ENCODE measurements at regions not wholly inside any gene's neighbourhood (a gene's known extent, or its start where the extent isn't known, plus 50 kb on each side); places are given as distances from the start of the nearest gene placed in this dataset.

DNA sequence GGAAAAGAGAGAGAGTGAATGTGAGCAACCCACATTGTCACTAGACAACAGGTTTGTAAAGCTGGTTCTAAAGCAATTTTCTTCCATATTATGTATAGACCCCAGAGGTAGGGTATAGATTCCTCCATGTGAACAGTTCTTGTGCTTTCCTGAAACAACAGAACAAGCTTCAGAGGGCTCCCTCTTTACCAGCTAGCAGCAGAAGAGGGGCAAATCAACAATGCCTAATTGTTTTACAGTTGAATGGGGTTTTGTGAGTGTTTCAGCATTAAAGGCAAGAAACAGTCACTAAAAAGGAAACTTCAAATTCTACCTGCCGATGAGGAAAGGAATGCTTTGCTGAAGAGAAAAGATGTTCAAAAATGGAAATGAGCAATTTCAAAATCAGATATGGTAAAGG lies 341.2 kb upstream of the KITLG start:
- H3K27me3 ChIP-seq (ENCODE audit: low read length): no peaks in the 10 kb centered on the region
- H3K27ac ChIP-seq (ENCODE audit: low read length): no peak overlapping the region
- H3F3A ChIP-seq (ENCODE audit: low read length, unreplicated experiment): peaks cover 7% of the 10 kb centered on the region
- peaks cover 33% of the 10 kb centered on the region for H3K4me1 ChIP-seq (ENCODE audit: insufficient read depth, low read length)
- TF ChIP-seq, protein P1, sequence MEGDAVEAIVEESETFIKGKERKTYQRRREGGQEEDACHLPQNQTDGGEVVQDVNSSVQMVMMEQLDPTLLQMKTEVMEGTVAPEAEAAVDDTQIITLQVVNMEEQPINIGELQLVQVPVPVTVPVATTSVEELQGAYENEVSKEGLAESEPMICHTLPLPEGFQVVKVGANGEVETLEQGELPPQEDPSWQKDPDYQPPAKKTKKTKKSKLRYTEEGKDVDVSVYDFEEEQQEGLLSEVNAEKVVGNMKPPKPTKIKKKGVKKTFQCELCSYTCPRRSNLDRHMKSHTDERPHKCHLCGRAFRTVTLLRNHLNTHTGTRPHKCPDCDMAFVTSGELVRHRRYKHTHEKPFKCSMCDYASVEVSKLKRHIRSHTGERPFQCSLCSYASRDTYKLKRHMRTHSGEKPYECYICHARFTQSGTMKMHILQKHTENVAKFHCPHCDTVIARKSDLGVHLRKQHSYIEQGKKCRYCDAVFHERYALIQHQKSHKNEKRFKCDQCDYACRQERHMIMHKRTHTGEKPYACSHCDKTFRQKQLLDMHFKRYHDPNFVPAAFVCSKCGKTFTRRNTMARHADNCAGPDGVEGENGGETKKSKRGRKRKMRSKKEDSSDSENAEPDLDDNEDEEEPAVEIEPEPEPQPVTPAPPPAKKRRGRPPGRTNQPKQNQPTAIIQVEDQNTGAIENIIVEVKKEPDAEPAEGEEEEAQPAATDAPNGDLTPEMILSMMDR (conservative IDR thresholded peaks at IDR 0.05; ENCODE audit: low read depth, low read length): no peak
- TF ChIP-seq EZH2 (IDR thresholded peaks at IDR 0.05; ENCODE audit: low read length, unreplicated experiment) (no peak), EZH2phosphoT487 (IDR thresholded peaks at IDR 0.05; ENCODE audit: borderline replicate concordance, low read length) (no peak)
- no peak overlapping the region for H3K9ac ChIP-seq (ENCODE audit: low read length)
- DNase-seq (no peak), ATAC-seq (no peak)
- no peaks in the 10 kb centered on the region for H3K36me3 ChIP-seq (ENCODE audit: low read depth, low read length)
- H3K9me3 ChIP-seq (ENCODE audit: low read length): no peaks in the 10 kb centered on the region
- no peak overlapping the region for H3K4me3 ChIP-seq (ENCODE audit: low read length)
- ChIA-PET CTCF (no interaction called here), POLR2A (ENCODE audit: unreplicated experiment) (no interaction called here)
- H3K9me2 ChIP-seq (replicated peaks; ENCODE audit: low read length): no peaks in the 10 kb centered on the region
- H3K4me2 ChIP-seq (ENCODE audit: low read length): no peak overlapping the region
- BruUV-seq (replicated peaks): no TSS peak
- no peaks in the 10 kb centered on the region for H3K79me2 ChIP-seq (ENCODE audit: low read length)
- intact Hi-C loops (cut with micrococcal nuclease): loop anchor here (10.0 kb wide), 2 partner anchors 267 to 347 kb away; no protein-coding TSS in a partner anchor
- H2AFZ ChIP-seq (ENCODE audit: low read length): no peak overlapping the region
- no peaks in the 10 kb centered on the region for H4K20me1 ChIP-seq (ENCODE audit: low read length)

DNA sequence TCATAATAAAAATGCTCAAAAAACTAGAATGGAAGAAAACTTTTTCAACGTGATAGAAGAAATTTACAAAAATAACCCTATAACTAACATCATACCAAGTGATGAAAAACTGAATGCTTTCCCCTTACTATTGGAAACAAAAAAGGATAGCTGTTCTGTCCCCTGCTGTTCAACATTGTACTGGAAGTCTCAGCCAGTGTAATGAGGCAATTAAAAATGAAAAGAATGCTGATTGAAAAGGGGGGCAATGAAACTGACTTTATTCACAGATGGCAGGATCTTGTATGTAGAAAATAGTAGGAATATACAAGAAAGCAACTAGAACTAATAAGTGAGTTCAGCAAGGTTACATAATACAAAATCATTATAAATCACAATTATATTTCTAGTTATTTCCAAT lies 337.9 kb upstream of the KITLG start:
- no peaks in the 10 kb centered on the region for H3F3A ChIP-seq (ENCODE audit: low read length, unreplicated experiment)
- no peak overlapping the region for H3K4me2 ChIP-seq (ENCODE audit: low read length)
- BruUV-seq (replicated peaks): no TSS peak
- H3K36me3 ChIP-seq (ENCODE audit: low read depth, low read length): 0 out of 2 replicates have a peak, but pooled peaks cover 2% of the 10 kb centered on the region
- H3K27me3 ChIP-seq (ENCODE audit: low read length): no peaks in the 10 kb centered on the region
- intact Hi-C loops (cut with micrococcal nuclease): no loop called here
- H2AFZ ChIP-seq (ENCODE audit: low read length): no peak overlapping the region
- ATAC-seq (no peak), DNase-seq (no peak)
- POLR2A ChIA-PET (ENCODE audit: unreplicated experiment): no interaction called here
- H3K79me2 ChIP-seq (ENCODE audit: low read length): no peaks in the 10 kb centered on the region
- no peaks in the 10 kb centered on the region for H4K20me1 ChIP-seq (ENCODE audit: low read length)
- TF ChIP-seq, protein P1 (conservative IDR thresholded peaks at IDR 0.05; ENCODE audit: low read depth, low read length): no peak
- TF ChIP-seq EZH2 (IDR thresholded peaks at IDR 0.05; ENCODE audit: low read length, unreplicated experiment) (no peak), EZH2phosphoT487 (IDR thresholded peaks at IDR 0.05; ENCODE audit: borderline replicate concordance, low read length) (no peak)
- H3K27ac ChIP-seq (ENCODE audit: low read length): no peak overlapping the region
- CTCF ChIA-PET: no interaction called here
- no peak overlapping the region for H3K9ac ChIP-seq (ENCODE audit: low read length)
- peaks cover 2% of the 10 kb centered on the region for H3K4me1 ChIP-seq (ENCODE audit: insufficient read depth, low read length)
- no peak overlapping the region for H3K4me3 ChIP-seq (ENCODE audit: low read length)
- no peaks in the 10 kb centered on the region for H3K9me2 ChIP-seq (replicated peaks; ENCODE audit: low read length)
- no peaks in the 10 kb centered on the region for H3K9me3 ChIP-seq (ENCODE audit: low read length)

DNA sequence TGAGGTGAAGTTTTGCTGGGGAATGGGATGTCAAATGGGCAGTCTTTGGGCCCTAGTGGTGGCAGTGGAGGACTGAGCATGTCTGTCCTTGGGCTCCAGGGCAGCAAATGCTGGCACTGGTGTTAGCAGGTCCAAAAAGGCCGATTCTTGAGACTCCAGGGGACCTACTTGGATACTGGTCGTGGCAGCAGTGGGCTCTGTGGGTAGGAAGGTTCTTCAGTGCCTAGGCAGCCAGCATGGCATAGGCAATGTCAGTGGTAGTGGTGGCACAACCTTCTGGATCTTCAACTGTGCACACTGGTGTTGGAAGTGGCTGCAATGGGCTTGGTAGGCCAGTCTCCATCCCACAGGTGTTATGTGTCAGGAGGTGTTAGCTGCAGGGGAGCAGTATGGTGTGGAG lies 334.7 kb upstream of the KITLG start:
- CTCF ChIA-PET: no interaction called here
- DNase-seq (no peak), ATAC-seq (no peak)
- H3K4me3 ChIP-seq (ENCODE audit: low read length): no peak overlapping the region
- peaks cover 5% of the 10 kb centered on the region; the same call in 1 of the 2 replicates for H3K36me3 ChIP-seq (ENCODE audit: low read depth, low read length)
- H3K9me2 ChIP-seq (replicated peaks; ENCODE audit: low read length): no peaks in the 10 kb centered on the region
- no peaks in the 10 kb centered on the region for H3K27me3 ChIP-seq (ENCODE audit: low read length)
- no peak overlapping the region for H3K9ac ChIP-seq (ENCODE audit: low read length)
- BruUV-seq (replicated peaks): no TSS peak
- H3K79me2 ChIP-seq (ENCODE audit: low read length): no peaks in the 10 kb centered on the region
- intact Hi-C loops (cut with micrococcal nuclease): no loop called here
- peaks cover 7% of the 10 kb centered on the region for H3K9me3 ChIP-seq (ENCODE audit: low read length)
- TF ChIP-seq EZH2 (IDR thresholded peaks at IDR 0.05; ENCODE audit: low read length, unreplicated experiment) (no peak), EZH2phosphoT487 (IDR thresholded peaks at IDR 0.05; ENCODE audit: borderline replicate concordance, low read length) (no peak)
- TF ChIP-seq, protein P1 (conservative IDR thresholded peaks at IDR 0.05; ENCODE audit: low read depth, low read length): no peak
- H3F3A ChIP-seq (ENCODE audit: low read length, unreplicated experiment): no peaks in the 10 kb centered on the region
- H3K27ac ChIP-seq (ENCODE audit: low read length): no peak overlapping the region
- H3K4me1 ChIP-seq (ENCODE audit: insufficient read depth, low read length): no peaks in the 10 kb centered on the region
- POLR2A ChIA-PET (ENCODE audit: unreplicated experiment): no interaction called here
- no peak overlapping the region for H3K4me2 ChIP-seq (ENCODE audit: low read length)
- H4K20me1 ChIP-seq (ENCODE audit: low read length): no peaks in the 10 kb centered on the region
- H2AFZ ChIP-seq (ENCODE audit: low read length): no peak overlapping the region
